H1 (cell line): ENCODE measurements at regions not wholly inside any gene's neighbourhood (a gene's known extent, or its start where the extent isn't known, plus 50 kb on each side); places are given as distances from the start of the nearest gene placed in this dataset.

ENCODE experiments used
- KDM1A ChIP-seq: fragments of 200-600, 300-600 bp; sonication (generic); IDR thresholded peaks from 2 replicates; pipeline ENCODE4 v1.7.1; 2016; ENCODE audit warnings: mild to moderate bottlenecking, low read length, borderline replicate concordance
- RAD21 ChIP-seq, 2 experiments: IDR thresholded peaks in 1 of 2; conservative IDR thresholded peaks in 1 of 2; 2 replicates each; pipeline ENCODE4 v1.6.1; 2011; ENCODE audit warnings: low read depth in 2 of 2, low read length in 2 of 2, improper control_type of control experiment in 1 of 2, inconsistent platforms in 1 of 2, mild to moderate bottlenecking in 1 of 2, moderate library complexity in 1 of 2
- SIRT6 ChIP-seq: IDR thresholded peaks from one replicate; pipeline ENCODE4 v1.7.1; 2012; ENCODE audit warnings: low read length, inconsistent platforms
- SUZ12 ChIP-seq: fragments of 200-600 bp; sonication (generic); IDR thresholded peaks from 2 replicates; pipeline ENCODE4 v1.6.1; 2012; ENCODE audit warnings: mild to moderate bottlenecking, inconsistent platforms, low read length, moderate library complexity, mixed read lengths
- TF ChIP-seq, protein P1 (sequence below): IDR thresholded peaks from 2 replicates; pipeline ENCODE4 v1.6.1; 2011; ENCODE audit warnings: low read depth, mild to moderate bottlenecking, low read length; ENCODE audit not compliant: insufficient read depth

DNA sequence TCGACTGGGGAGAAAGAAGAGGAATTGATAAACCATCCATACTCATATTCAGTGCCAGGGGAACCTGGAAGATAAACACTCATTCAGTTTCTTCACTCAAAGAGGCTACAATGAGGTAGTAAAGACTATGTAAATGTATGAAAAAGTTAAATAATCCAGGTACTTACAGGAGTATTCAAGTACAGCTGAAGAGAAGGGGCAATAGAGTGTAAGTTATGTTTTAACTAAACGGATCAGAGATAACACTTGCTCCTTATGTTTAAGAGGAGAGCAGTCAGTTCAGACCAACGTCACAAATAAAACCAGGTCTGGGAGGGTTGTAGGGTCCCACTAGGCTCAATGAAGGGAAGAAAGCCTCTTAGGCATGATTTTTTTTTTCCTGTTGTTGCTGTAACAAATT lies 358.3 kb upstream of the SMIM21 start (continued):
- TF ChIP-seq SIRT6 (no peak), SUZ12 (no peak), KDM1A (no peak), RAD21 (IDR thresholded peaks at IDR 0.05 in 1 of 2, conservative IDR thresholded peaks at IDR 0.05 in 1 of 2; ENCODE audit: low read depth in 2 of 2, low read length in 2 of 2) (no peak)
- TF ChIP-seq, protein P1, sequence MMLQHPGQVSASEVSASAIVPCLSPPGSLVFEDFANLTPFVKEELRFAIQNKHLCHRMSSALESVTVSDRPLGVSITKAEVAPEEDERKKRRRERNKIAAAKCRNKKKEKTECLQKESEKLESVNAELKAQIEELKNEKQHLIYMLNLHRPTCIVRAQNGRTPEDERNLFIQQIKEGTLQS = no peak
